HG03354 (cell line): ENCODE measurements at regions not wholly inside any gene's neighbourhood (a gene's known extent, or its start where the extent isn't known, plus 50 kb on each side); places are given as distances from the start of the nearest gene placed in this dataset.

Experiments
- ATAC-seq: cut with Tn5 transposase; IDR thresholded peaks from one replicate; pipeline ENCODE4 v1.9.1; 2021; ENCODE audit warnings: mild to moderate bottlenecking; ENCODE audit not compliant: unreplicated experiment, poor library complexity, severe bottlenecking

- ATAC-seq: peak; percentile 88
Observed at GRCh38 chr4:67131224-67131623, 414.1 kb downstream of the CENPC start.

GRCh38 chr4:67130411-67130810 lies 414.9 kb downstream of the CENPC start:
- ATAC-seq: no peak

- ATAC-seq: no peak
Observed at GRCh38 chr4:67126570-67126969, 418.7 kb downstream of the CENPC start.

GRCh38 chr4:67125636-67126514 lies 419.4 kb downstream of the CENPC start:
- ATAC-seq: no peak

GRCh38 chr4:67124716-67125115 lies 420.6 kb downstream of the CENPC start:
- no peak for ATAC-seq

GRCh38 chr4:67122029-67122428 lies 423.3 kb downstream of the CENPC start:
- no peak for ATAC-seq

GRCh38 chr4:67120369-67120768 lies 424.9 kb downstream of the CENPC start:
- ATAC-seq: no peak

GRCh38 chr4:67109276-67109675 lies 436.0 kb downstream of the CENPC start:
- ATAC-seq: peak; percentile 48

- ATAC-seq: no peak
Observed at GRCh38 chr4:67106861-67107460, 438.3 kb downstream of the CENPC start.

- no peak for ATAC-seq
Observed at GRCh38 chr4:67104145-67104544, 441.2 kb downstream of the CENPC start.

- no peak for ATAC-seq
Observed at GRCh38 chr4:67103001-67103747, 442.1 kb downstream of the CENPC start.

- ATAC-seq: no peak
Observed at GRCh38 chr4:67101612-67102011, 443.7 kb downstream of the CENPC start.

- ATAC-seq: no peak
Observed at GRCh38 chr4:67092351-67092750, 453.0 kb downstream of the CENPC start.

GRCh38 chr4:67091673-67092072 lies 453.6 kb downstream of the CENPC start:
- ATAC-seq: no peak

- ATAC-seq: peak; percentile 91
Observed at GRCh38 chr4:67087897-67088296, 457.4 kb downstream of the CENPC start.

GRCh38 chr4:67084783-67085182 lies 460.5 kb downstream of the CENPC start:
- no peak for ATAC-seq

- ATAC-seq: no peak
Observed at GRCh38 chr4:67083496-67083895, 461.8 kb downstream of the CENPC start.

- ATAC-seq: no peak
Observed at GRCh38 chr4:67082746-67083145, 462.6 kb downstream of the CENPC start.

- no peak for ATAC-seq
Observed at GRCh38 chr4:67080046-67080557, 465.2 kb downstream of the CENPC start.

GRCh38 chr4:67071641-67072040 lies 473.7 kb downstream of the CENPC start:
- ATAC-seq: no peak
